ENCODE measurements at regions not wholly inside any gene's neighbourhood (a gene's known extent, or its start where the extent isn't known, plus 50 kb on each side); places are given as distances from the start of the nearest gene placed in this dataset.

DNA sequence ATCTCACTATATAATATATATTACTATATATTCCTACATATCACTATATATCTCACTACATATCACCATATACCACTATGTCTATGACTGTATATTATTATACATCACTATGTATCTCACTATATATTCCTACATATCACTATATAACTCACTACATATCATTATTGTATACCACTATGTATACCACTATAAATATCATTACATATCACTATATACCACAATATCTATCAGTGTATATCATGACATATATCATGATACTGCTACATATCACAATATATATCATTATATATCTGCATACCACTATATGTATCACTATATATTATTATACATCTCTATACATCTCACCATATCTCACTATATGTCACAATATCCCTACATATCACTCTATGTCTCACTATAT, 121.5 kb downstream of the ASCL4 start:
- peaks cover 7% of the 10 kb centered on the region for H3K27me3 ChIP-seq (replicated peaks; ENCODE audit: control insufficient read depth, insufficient read depth, low read length)
- no peak overlapping the region for H3K4me3 ChIP-seq (ENCODE audit: low read length)
- H3K4me1 ChIP-seq (ENCODE audit: control insufficient read depth, insufficient read depth, low read length): no peaks in the 10 kb centered on the region
- no peak for DNase-seq (ENCODE audit: low read depth)
- no peaks in the 10 kb centered on the region for H3K36me3 ChIP-seq (ENCODE audit: control insufficient read depth, insufficient read depth, low read length, severe bottlenecking)
- no peaks in the 10 kb centered on the region for H3K9me3 ChIP-seq (ENCODE audit: control insufficient read depth, low read length)
- no peak overlapping the region for H3K9ac ChIP-seq (ENCODE audit: low read length)

DNA sequence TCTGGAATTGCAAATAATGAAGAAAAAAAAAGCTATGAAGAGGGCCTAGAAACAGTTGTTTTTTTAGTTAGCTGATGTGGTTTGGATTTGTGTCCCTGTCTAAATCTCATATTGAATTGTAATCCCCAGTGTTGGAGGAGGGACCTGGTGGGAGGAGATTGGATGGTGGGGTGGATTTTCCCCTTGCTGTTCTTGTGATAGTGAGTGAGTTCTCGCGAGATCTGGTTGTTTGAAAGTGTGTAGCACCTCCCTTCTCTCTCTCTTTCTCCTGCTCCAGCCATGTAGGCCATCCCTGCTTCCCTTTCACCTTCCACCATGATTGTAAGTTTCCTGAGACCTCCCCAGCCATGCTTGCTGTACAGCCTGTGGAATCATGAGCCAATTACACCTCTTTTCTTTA, 126.1 kb downstream of the ASCL4 start:
- Histone ChIP-seq H3K9me3 (ENCODE audit: control insufficient read depth, low read length) (no peaks in the 10 kb centered on the region), H3K36me3 (ENCODE audit: control insufficient read depth, insufficient read depth, low read length, severe bottlenecking) (no peaks in the 10 kb centered on the region), H3K4me1 (ENCODE audit: control insufficient read depth, insufficient read depth, low read length) (peaks cover 4% of the 10 kb centered on the region), H3K9ac (ENCODE audit: low read length) (no peak overlapping the region), H3K27me3 (replicated peaks; ENCODE audit: control insufficient read depth, insufficient read depth, low read length) (peaks cover 36% of the 10 kb centered on the region), H3K4me3 (ENCODE audit: low read length) (no peak overlapping the region)
- no peak for DNase-seq (ENCODE audit: low read depth)

- Histone ChIP-seq H3K4me3 (ENCODE audit: low read length) (peak overlapping the region; percentile 56), H3K9me3 (ENCODE audit: control insufficient read depth, low read length) (no peaks in the 10 kb centered on the region), H3K27me3 (replicated peaks; ENCODE audit: control insufficient read depth, insufficient read depth, low read length) (peaks cover 64% of the 10 kb centered on the region), H3K36me3 (ENCODE audit: control insufficient read depth, insufficient read depth, low read length, severe bottlenecking) (no peaks in the 10 kb centered on the region), H3K9ac (ENCODE audit: low read length) (no peak overlapping the region), H3K4me1 (ENCODE audit: control insufficient read depth, insufficient read depth, low read length) (peaks cover 4% of the 10 kb centered on the region)
- peak; percentile 28 for DNase-seq (ENCODE audit: low read depth)
Observed at GRCh38 chr12:107903341-107904061, 129.0 kb downstream of the ASCL4 start.

DNA sequence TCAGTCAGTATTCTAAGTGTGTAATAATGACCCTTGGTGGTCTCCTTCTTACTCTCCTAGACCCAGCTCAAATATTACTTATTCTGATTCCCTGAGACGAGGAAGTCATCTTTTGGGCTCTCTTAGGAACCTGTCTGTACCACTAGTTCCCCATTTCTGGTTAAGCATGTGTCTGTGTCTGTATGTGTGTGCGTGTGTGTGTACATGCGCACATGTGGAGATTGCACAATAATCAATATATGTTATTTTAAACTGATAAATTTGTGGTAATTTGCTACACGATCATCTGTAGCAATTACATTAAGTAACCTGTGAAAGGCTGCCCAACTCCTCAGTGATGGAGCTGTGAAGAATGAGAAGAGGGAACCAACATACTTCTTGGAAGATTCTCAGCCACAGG, 132.2 kb downstream of the ASCL4 start:
- Histone ChIP-seq H3K27me3 (replicated peaks; ENCODE audit: control insufficient read depth, insufficient read depth, low read length) (peaks cover 73% of the 10 kb centered on the region), H3K9ac (ENCODE audit: low read length) (no peak overlapping the region), H3K4me3 (ENCODE audit: low read length) (no peak overlapping the region), H3K9me3 (ENCODE audit: control insufficient read depth, low read length) (no peaks in the 10 kb centered on the region), H3K36me3 (ENCODE audit: control insufficient read depth, insufficient read depth, low read length, severe bottlenecking) (no peaks in the 10 kb centered on the region), H3K4me1 (ENCODE audit: control insufficient read depth, insufficient read depth, low read length) (peaks cover 4% of the 10 kb centered on the region)
- DNase-seq (ENCODE audit: low read depth): no peak

GRCh38 chr12:107912421-107913004, 138.0 kb downstream of the ASCL4 start:
- Histone ChIP-seq H3K4me3 (ENCODE audit: low read length) (peak overlapping the region; percentile 50), H3K27me3 (replicated peaks; ENCODE audit: control insufficient read depth, insufficient read depth, low read length) (peaks cover 49% of the 10 kb centered on the region)

DNA sequence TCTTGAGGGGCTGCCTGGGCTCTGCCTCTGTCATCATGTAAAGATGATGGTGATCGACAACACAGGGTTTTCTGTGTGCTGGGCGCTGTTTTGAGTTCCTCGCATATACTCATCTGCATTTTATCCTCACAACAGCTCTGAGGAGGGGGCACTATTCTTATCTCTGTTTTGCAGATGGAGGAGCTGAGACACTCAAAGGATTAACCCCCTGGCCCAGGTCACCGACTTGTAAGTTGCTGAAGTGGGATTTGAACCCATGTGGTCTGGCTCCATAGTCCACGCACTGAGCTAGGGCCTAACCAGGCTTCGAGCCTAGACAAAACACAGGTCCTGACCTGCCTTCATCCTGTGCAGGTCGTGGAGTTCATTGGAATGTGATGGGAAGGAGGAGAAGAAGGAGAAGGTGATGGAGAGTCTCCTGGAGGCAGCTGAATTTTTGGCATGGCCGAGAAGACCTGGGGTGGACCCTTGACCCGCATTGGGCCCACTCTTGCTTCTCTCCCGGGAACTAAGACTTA, 140.0 kb downstream of the ASCL4 start:
- Histone ChIP-seq H3K27me3 (replicated peaks; ENCODE audit: control insufficient read depth, insufficient read depth, low read length) (peaks cover 51% of the 10 kb centered on the region), H3K36me3 (ENCODE audit: control insufficient read depth, insufficient read depth, low read length, severe bottlenecking) (no peaks in the 10 kb centered on the region), H3K4me3 (ENCODE audit: low read length) (no peak overlapping the region), H3K4me1 (ENCODE audit: control insufficient read depth, insufficient read depth, low read length) (peaks cover 10% of the 10 kb centered on the region), H3K9ac (ENCODE audit: low read length) (no peak overlapping the region), H3K9me3 (ENCODE audit: control insufficient read depth, low read length) (no peaks in the 10 kb centered on the region)
- DNase-seq (ENCODE audit: low read depth): no peak

More at GRCh38 chr12:107912421-107913004, 138.0 kb downstream of the ASCL4 start:
- DNase-seq (ENCODE audit: low read depth): no peak
- Histone ChIP-seq H3K4me1 (ENCODE audit: control insufficient read depth, insufficient read depth, low read length) (peaks cover 10% of the 10 kb centered on the region), H3K9ac (ENCODE audit: low read length) (no peak overlapping the region), H3K36me3 (ENCODE audit: control insufficient read depth, insufficient read depth, low read length, severe bottlenecking) (no peaks in the 10 kb centered on the region), H3K9me3 (ENCODE audit: control insufficient read depth, low read length) (no peaks in the 10 kb centered on the region)

DNA sequence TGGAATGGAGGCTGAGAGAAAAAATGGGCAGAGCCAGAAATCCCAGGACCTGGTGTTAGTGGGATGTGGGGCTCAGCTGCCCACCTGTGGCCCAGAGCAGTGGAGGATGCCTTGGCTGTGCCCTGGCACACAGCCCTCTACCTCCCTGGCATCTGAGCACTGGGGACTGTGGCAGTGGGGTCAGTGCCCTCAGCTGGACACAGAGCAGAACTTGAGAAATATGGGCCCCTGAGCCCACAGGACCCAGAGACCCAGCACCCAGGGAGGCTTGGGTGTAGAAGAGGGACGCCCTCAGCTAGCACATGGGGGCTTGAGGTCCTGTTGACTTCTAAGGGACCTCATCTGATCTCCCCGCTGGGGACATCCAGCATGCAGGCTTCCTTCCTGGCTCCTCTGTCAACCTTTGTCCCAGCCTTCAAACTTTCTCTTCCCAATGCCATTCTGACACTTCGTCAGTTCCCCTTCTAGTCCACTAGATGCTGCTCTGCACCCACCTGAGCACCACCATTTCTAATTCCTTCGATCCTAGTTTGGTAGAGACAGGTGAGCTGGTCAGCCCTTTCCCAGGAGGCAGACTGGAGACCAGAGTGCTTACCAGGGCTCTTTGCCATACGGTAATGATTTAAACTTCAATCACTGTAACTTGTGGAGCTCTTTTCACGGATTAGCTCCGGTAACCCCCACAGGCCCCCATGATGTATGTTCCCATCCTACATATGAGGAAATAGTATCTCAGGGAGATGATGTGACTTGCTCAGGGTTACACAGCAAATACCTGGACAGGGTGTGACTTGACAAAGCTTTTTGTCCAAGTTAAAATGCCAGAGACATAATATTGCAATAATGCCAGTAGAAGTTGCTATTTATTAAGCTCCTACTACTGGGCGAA, 143.7 kb downstream of the ASCL4 start:
- no peaks in the 10 kb centered on the region for H3K4me1 ChIP-seq (ENCODE audit: control insufficient read depth, insufficient read depth, low read length)
- peaks cover 3% of the 10 kb centered on the region for H3K9me3 ChIP-seq (ENCODE audit: control insufficient read depth, low read length)
- H3K36me3 ChIP-seq (ENCODE audit: control insufficient read depth, insufficient read depth, low read length, severe bottlenecking): no peaks in the 10 kb centered on the region
- peaks cover 49% of the 10 kb centered on the region for H3K27me3 ChIP-seq (replicated peaks; ENCODE audit: control insufficient read depth, insufficient read depth, low read length)
- no peak overlapping the region for H3K9ac ChIP-seq (ENCODE audit: low read length)
- peak; percentile 37 for DNase-seq (ENCODE audit: low read depth)
- H3K4me3 ChIP-seq (ENCODE audit: low read length): no peak overlapping the region

DNA sequence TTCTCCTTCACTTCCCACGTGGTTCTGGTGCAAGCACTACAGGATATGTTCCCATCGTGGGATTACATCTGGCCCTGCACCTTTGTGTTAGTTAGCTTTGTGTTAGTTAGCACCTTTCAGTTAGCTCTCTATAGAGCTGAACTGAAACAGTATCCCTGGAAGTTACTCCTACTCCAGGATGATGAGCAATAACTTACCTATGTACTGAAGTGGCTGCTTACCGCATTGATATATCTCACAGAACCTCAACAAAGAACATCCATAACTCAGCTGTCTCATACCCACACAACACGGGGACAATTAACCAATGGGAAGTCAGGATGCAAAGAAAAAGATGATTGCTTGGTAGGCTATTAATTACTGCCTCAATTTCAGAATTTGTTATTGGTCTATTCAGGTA, 146.6 kb downstream of the ASCL4 start:
- no peak overlapping the region for H3K4me3 ChIP-seq (ENCODE audit: low read length)
- no peak overlapping the region for H3K9ac ChIP-seq (ENCODE audit: low read length)
- H3K9me3 ChIP-seq (ENCODE audit: control insufficient read depth, low read length): peaks cover 3% of the 10 kb centered on the region
- no peaks in the 10 kb centered on the region for H3K36me3 ChIP-seq (ENCODE audit: control insufficient read depth, insufficient read depth, low read length, severe bottlenecking)
- DNase-seq (ENCODE audit: low read depth): no peak
- H3K4me1 ChIP-seq (ENCODE audit: control insufficient read depth, insufficient read depth, low read length): no peaks in the 10 kb centered on the region
- H3K27me3 ChIP-seq (replicated peaks; ENCODE audit: control insufficient read depth, insufficient read depth, low read length): peaks cover 41% of the 10 kb centered on the region

DNA sequence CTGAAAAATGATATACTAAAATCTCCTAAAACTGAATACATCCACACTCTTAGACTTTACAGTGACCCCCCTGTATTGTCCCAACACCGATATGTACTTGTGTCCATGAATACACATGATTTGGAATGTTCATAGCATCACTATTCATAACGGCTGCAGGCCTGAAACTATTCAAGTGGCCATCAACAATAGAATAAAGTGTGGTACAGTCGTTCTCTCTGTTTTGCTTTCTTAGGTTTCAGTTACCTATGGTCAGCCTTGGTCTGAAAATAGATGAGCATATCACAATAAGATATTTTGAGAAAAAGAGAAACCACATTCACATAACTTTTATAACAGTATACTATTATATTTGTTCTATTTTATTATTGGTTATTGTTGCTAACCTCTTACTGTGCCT, 150.6 kb downstream of the ASCL4 start:
- peaks cover 3% of the 10 kb centered on the region for H3K9me3 ChIP-seq (ENCODE audit: control insufficient read depth, low read length)
- H3K9ac ChIP-seq (ENCODE audit: low read length): no peak overlapping the region
- peaks cover 21% of the 10 kb centered on the region for H3K27me3 ChIP-seq (replicated peaks; ENCODE audit: control insufficient read depth, insufficient read depth, low read length)

DNA sequence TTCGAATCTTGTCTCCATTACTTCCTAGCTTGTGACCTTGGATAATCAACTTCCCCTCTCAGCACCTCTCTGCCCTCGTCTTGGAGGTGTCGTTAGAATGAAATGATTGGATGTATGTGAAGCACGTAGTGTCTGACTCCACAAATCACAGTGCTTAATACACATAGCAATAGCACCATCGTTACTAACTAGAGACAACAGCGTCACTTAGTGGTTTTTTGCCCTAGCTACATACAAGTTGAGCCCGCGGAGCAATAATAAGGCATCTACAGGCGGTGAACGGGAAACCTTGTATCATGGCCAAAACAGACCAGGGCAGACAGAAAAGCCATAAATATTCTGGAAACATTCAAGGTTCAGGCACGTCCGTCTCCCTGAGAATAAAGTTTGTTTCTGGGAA, 154.9 kb downstream of the ASCL4 start:
- no peak overlapping the region for H3K4me3 ChIP-seq (ENCODE audit: low read length)
- H3K9me3 ChIP-seq (ENCODE audit: control insufficient read depth, low read length): no peaks in the 10 kb centered on the region
- DNase-seq (ENCODE audit: low read depth): peak; percentile 8
- H3K4me1 ChIP-seq (ENCODE audit: control insufficient read depth, insufficient read depth, low read length): no peaks in the 10 kb centered on the region
- H3K9ac ChIP-seq (ENCODE audit: low read length): no peak overlapping the region
- H3K36me3 ChIP-seq (ENCODE audit: control insufficient read depth, insufficient read depth, low read length, severe bottlenecking): no peaks in the 10 kb centered on the region
- H3K27me3 ChIP-seq (replicated peaks; ENCODE audit: control insufficient read depth, insufficient read depth, low read length): peaks cover 39% of the 10 kb centered on the region

More for the DNA sequence above, 150.6 kb downstream of the ASCL4 start:
- H3K36me3 ChIP-seq (ENCODE audit: control insufficient read depth, insufficient read depth, low read length, severe bottlenecking): no peaks in the 10 kb centered on the region
- no peak for DNase-seq (ENCODE audit: low read depth)
- no peak overlapping the region for H3K4me3 ChIP-seq (ENCODE audit: low read length)
- no peaks in the 10 kb centered on the region for H3K4me1 ChIP-seq (ENCODE audit: control insufficient read depth, insufficient read depth, low read length)

DNA sequence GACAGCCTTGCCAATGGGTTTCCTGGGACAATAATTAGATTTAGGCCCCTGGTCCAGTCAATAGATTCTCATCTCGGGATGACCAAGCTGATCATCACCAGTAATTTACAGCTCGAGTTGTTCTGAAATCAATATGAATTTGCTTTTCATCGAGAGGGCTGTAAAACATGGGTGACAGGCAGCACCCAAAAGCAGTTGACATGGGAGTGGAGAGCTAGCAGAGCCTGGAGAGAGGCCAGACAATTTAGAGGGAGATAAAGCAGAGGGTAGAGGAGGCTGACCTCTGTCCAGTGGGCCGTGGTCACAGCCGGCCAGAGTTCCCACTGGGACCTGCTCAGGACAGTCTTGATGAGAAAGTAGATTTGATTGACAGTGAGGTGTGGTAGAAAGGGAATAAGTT, 157.3 kb downstream of the ASCL4 start:
- Histone ChIP-seq H3K27me3 (replicated peaks; ENCODE audit: control insufficient read depth, insufficient read depth, low read length) (peaks cover 45% of the 10 kb centered on the region), H3K9me3 (ENCODE audit: control insufficient read depth, low read length) (no peaks in the 10 kb centered on the region), H3K4me3 (ENCODE audit: low read length) (no peak overlapping the region), H3K9ac (ENCODE audit: low read length) (no peak overlapping the region), H3K36me3 (ENCODE audit: control insufficient read depth, insufficient read depth, low read length, severe bottlenecking) (no peaks in the 10 kb centered on the region), H3K4me1 (ENCODE audit: control insufficient read depth, insufficient read depth, low read length) (no peaks in the 10 kb centered on the region)
- no peak for DNase-seq (ENCODE audit: low read depth)

Data from adipocyte (in vitro differentiated cells).